ENCODE measurements at regions not wholly inside any gene's neighbourhood (a gene's known extent, or its start where the extent isn't known, plus 50 kb on each side); places are given as distances from the start of the nearest gene placed in this dataset.

DNA sequence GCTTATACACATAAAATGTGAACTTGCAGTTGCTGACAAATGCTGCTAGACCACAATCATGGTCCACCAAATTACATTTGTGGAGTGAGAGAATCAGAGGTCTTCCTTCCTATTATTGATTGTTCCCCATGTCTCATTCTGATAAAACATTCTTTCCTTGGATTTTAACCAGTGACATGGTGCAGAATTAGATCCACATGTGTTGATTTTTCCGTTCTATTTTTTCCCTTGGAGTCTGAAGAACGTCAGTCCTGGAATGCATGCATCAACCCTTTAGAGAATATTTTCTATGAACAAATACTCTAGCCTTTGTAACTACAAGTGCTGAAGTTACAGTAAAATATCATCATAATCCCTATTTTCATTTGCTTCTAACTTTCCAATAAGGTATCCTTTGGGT is 170.7 kb upstream of the SPRY4 start:
- Histone ChIP-seq H3K27me3 (replicated peaks; ENCODE audit: insufficient read depth) (no peaks in the 10 kb centered on the region), H3K36me3 (no peaks in the 10 kb centered on the region), H3K9me3 (no peaks in the 10 kb centered on the region), H3K27ac (no peak overlapping the region), H3K4me3 (no peak overlapping the region), H3K4me1 (replicated peaks) (no peaks in the 10 kb centered on the region)
- 66% methylated on average over 2 of the region's 2 CpGs for WGBS
- DNase-seq (ENCODE audit: low spot score), result no peak
- intact Hi-C loops (cut with DNase I), result no loop called here
- no peak for TF ChIP-seq POLR2A (IDR thresholded peaks at IDR 0.05)
- no peak for TF ChIP-seq POLR2AphosphoS5 (IDR thresholded peaks at IDR 0.05)
- TF ChIP-seq CTCF (IDR thresholded peaks at IDR 0.05), result no peak

DNA sequence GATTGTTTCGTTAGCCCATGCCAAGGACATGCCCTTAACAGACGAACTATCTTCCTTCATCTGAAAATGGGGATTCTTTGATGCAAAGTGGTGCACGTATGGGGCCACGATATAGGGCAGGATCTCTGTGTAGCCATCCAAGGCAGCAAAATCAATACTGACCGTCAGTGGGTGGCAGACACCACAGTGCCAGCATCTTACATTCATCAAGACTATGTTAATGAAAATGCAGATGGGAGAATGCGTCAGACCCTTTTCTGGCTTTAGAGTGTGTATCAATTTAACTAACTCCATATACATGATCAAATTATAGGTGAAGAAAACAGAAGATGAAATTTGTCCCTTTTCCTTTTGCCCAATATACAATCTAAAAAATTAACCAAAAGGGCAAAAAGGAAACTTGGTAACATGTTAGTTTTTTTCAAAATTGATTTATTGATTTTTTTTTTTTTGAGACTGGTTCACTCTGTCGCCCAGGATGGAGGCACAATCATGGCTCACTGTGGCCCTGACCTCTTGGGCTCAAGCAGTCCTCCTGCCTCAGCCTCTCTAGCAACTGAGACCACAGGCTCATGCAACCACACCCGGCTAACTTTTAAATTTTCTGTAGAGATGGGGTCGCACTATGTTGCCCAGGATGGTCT is 169.2 kb upstream of the SPRY4 start:
- TF ChIP-seq POLR2A (IDR thresholded peaks at IDR 0.05) (no peak), POLR2AphosphoS5 (IDR thresholded peaks at IDR 0.05) (no peak), CTCF (IDR thresholded peaks at IDR 0.05) (no peak)
- Histone ChIP-seq H3K36me3 (no peaks in the 10 kb centered on the region), H3K4me3 (no peak overlapping the region), H3K9me3 (no peaks in the 10 kb centered on the region), H3K27me3 (replicated peaks; ENCODE audit: insufficient read depth) (no peaks in the 10 kb centered on the region), H3K4me1 (replicated peaks) (no peaks in the 10 kb centered on the region), H3K27ac (no peak overlapping the region)
- 97% methylated on average over 9 of the region's 9 CpGs for WGBS
- DNase-seq (ENCODE audit: low spot score), result no peak
- intact Hi-C loops (cut with DNase I), result no loop called here

GRCh38 chr5:142492781-142493281 is 168.0 kb upstream of the SPRY4 start:
- DNase-seq (ENCODE audit: low spot score), result no peak
- 22% methylated on average over 6 of the region's 6 CpGs for WGBS
- H3K4me3 ChIP-seq, result no peak overlapping the region
- no peaks in the 10 kb centered on the region for H3K36me3 ChIP-seq
- no peak overlapping the region for H3K27ac ChIP-seq
- no peaks in the 10 kb centered on the region for H3K4me1 ChIP-seq (replicated peaks)
- intact Hi-C loops (cut with DNase I), result no loop called here
- H3K27me3 ChIP-seq (replicated peaks; ENCODE audit: insufficient read depth), result no peaks in the 10 kb centered on the region
- TF ChIP-seq POLR2A (IDR thresholded peaks at IDR 0.05) (no peak), POLR2AphosphoS5 (IDR thresholded peaks at IDR 0.05) (no peak), CTCF (IDR thresholded peaks at IDR 0.05) (no peak)
- H3K9me3 ChIP-seq, result no peaks in the 10 kb centered on the region

DNA sequence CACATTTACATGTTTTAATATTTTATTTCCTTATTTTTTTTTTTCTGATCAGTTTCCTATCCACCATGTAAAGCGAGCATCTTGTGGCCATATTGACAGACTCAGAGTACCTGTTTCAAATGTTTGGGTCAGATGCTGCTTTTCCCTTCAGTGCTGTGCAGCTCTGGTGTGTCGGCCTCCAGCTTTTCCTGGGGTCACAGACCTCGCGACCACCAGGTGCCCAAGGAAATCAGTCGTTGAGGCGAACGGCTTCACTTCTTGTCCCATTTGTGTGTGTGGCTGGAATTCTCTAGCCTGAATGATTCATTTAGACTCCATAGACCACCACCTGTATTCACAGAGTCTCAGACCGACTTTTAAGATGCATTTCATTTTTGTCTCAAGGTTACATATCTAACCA is 166.9 kb upstream of the SPRY4 start:
- DNase-seq (ENCODE audit: low spot score), result no peak
- H3K4me1 ChIP-seq (replicated peaks), result no peaks in the 10 kb centered on the region
- intact Hi-C loops (cut with DNase I), result no loop called here
- no peak for TF ChIP-seq POLR2A (IDR thresholded peaks at IDR 0.05)
- no peak for TF ChIP-seq POLR2AphosphoS5 (IDR thresholded peaks at IDR 0.05)
- TF ChIP-seq CTCF (IDR thresholded peaks at IDR 0.05), result no peak
- no peak overlapping the region for H3K27ac ChIP-seq
- H3K4me3 ChIP-seq, result no peak overlapping the region
- WGBS, result 95% methylated on average over 8 of the region's 8 CpGs
- H3K9me3 ChIP-seq, result no peaks in the 10 kb centered on the region
- no peaks in the 10 kb centered on the region for H3K27me3 ChIP-seq (replicated peaks; ENCODE audit: insufficient read depth)
- H3K36me3 ChIP-seq, result no peaks in the 10 kb centered on the region

DNA sequence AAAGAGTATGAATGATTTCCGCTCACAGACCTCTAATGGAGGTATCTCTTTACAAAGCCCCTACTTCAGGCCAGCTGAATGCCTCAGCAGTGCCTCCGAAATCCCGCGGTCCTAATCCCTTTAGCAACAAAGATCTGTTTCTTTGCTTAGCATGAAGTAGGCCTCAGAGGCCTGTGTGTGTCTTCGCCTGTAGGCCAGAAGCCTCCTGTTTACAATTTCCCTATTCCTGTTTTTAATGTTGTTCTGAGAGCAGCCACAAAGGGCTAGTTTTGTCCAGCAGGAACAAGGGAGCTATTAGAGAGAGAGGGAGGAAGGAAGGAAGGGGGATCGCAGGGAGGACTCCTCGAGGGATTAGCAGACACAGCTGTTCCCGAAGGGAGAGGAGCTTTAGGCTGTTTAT is 166.4 kb upstream of the SPRY4 start:
- intact Hi-C loops (cut with DNase I), result no loop called here
- no peak for TF ChIP-seq CTCF (IDR thresholded peaks at IDR 0.05)
- TF ChIP-seq POLR2AphosphoS5 (IDR thresholded peaks at IDR 0.05), result no peak
- no peak for TF ChIP-seq POLR2A (IDR thresholded peaks at IDR 0.05)
- Histone ChIP-seq H3K27ac (no peak overlapping the region), H3K4me1 (replicated peaks) (no peaks in the 10 kb centered on the region), H3K36me3 (no peaks in the 10 kb centered on the region), H3K27me3 (replicated peaks; ENCODE audit: insufficient read depth) (no peaks in the 10 kb centered on the region), H3K9me3 (no peaks in the 10 kb centered on the region), H3K4me3 (no peak overlapping the region)
- no peak for DNase-seq (ENCODE audit: low spot score)
- WGBS, result 79% methylated on average over 8 of the region's 8 CpGs
